ENCODE measurements at regions not wholly inside any gene's neighbourhood (a gene's known extent, or its start where the extent isn't known, plus 50 kb on each side); places are given as distances from the start of the nearest gene placed in this dataset.

DNA sequence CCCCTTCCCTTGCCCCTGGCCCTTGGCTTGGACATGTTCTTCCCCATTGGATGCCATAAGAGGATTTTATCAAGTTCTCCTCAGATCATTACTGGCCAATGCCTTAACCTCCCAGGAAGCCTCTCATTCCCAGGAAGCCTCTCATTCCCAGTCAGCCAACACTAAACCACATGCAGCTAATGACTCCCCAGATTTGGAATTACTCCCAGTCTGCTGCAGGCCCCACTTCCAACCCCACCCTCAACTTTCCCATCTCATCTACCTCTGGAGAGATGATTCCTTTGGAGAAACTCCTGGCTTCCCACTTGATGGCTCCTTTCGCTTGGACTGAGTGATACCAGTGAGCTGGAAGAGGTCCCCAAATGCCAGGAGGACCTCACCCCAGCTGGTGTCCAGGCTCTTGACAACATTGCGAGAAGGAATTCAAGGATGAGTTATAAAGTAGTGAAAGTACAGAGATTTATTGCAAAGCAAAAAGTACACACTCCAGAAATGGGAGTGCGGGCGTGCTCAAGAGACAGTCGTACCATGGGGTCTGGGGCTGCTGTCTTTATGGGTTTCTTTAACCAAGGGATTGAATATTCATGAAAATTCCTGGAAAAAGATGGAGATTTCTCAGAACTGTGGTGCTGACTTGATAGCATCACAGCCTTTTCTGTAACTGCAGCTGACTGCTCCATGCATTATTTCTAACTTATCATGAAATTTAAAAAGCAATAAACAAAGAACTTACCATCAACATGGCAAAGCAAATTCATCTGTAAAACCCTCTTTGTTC, 117.2 kb upstream of the ADCY1 start:
- no peak for DNase-seq

DNA sequence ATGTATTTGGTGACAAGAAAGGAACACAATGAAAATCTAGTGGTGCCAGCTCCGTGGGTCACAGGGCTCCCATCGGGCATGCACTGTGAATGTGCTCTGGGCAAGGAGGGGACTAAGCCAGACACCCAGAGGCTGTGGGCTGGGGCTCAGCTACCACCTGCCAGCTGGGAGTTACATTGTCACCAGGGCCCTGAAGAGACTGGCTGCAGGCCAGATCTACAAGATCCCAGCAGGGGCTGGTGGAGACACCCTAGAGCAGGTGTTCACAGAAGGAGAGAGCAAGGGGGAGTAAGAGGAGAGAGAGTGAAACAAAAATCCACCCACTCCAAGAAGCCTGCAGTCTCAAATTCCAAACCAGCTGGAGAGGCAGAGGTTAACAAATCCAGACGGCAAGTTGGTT, 116.6 kb upstream of the ADCY1 start:
- no peak for DNase-seq

DNA sequence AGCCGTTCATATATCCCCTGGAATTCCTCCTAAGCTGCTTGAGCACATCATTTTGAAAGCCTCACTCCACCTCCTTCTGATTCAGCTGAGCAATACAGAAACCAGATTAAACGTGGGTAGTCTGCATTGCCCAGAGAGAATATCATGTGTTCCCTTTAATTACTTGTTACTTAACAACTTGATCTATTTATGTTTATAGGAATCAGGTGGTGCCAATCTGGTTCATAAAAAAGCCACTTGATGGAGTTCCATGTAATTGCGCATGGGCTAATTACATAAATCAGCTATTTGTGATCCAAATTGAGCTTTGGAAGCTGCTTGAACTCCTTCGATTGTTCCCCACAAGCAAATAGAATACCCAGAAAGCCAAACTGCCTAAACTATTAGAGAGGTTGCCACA, 114.7 kb upstream of the ADCY1 start:
- DNase-seq: no peak

DNA sequence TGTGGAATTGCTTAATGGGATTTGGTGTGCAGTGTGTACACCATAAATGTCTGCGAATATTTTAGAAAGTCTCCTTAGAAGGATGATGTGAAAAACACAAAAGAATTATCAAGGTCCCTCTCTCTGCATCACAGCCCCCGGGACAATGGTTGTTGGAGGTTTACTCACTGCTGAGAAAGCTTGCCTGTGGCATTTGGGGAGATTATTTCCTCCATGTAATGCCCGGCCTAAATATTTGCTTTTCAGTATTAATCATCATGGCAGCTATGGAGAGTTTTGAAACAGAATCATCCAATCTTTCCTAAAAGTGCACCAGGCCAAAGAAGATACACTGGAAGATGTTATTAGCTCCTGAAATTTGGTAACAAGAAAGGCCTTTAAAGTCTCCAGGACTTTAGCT, 113.8 kb upstream of the ADCY1 start:
- no peak for DNase-seq

DNA sequence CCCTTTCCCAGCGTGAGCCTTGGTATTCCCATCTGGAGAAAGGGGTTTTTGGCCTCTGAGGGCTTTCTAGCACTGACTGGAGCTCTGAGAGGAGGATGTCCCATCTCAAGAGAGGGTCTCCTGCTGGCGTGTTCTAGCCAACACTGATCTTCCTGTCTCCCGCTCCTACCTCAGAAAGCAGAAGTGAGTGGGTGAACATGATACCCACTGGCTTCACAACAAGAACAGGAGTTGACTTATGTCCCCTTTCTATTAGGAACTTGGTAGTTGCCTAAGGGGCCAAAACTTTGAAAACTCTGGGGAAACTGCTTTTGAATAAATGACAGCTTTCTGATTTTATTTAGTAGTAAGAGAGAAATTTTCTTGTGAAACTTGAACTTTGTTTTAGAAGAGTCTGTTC, 113.1 kb upstream of the ADCY1 start:
- DNase-seq: peak; percentile 54

DNA sequence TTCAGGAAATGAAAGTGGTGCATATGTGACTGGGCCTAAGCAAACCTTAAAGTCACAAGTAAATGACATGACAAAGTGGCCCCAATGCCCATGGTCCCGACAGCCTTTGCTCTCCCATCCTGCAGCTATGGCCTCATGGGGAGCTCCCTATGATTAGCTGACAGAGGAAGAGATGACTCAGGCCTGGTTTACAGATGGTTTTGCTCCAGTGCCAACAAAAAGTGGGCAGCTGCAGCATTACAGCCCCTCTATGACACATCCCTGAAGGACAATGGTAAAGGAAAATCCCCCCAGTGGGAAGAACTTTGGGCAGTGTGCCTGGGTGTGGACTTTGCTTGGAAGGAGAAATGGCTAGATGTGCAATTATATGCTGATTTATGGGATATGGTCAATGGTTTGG, 105.1 kb upstream of the ADCY1 start:
- no peak for DNase-seq

DNA sequence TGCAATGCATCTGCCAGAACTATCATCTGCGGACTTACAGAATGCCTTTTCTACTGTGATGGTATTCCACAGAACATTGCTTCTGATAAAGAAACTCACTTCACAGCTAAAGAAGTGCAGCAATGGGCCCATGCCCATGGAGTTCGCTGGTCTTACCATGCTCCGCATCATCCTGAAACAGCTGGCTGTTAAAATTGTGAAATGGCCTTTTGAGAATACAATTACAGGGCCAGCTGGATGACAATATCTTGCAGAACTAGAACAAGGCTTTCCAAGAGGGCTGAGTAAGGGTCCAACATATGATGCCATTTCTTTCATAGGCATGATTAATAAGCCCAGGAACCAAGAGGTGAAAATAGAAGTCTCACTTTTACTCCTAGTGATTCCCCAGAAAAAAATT, 104.1 kb upstream of the ADCY1 start:
- DNase-seq: no peak

DNA sequence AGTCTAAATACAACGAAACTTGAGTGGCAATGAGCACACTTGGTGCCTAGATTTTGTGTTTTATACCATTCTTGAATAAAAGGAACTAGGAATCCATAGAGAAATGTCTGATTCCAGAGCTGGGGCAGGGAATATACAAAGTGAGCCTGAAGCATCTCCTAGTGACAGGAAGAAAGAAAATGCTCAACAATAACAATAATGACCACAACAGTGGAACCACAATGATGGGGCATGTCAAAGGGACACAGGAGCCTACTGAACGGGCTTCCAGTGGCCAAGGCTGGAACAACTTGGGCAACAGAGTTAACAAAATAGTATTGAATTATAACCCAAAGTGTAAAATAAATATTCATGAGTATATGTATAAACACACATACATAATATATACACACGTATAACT, 94.4 kb upstream of the ADCY1 start:
- no peak for DNase-seq

DNA sequence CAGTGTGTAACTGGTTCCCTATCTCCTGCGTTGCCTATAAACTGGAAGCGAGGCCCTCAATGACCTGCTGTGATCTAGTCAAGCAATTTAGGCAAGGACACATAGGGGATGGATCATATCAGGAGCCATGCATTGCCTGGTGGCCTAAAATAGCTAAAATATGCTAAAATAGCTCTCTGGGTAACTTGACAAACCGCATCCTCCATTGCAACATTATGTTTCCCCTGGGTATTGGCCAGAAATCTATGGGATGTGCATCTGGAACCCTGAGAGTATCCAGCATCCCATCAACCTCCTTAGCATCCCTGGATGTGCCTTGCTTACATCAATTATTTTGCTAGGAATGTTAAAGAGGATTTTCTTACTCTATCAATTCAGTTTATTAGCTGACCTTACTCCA, 91.7 kb upstream of the ADCY1 start:
- peak; percentile 50 for DNase-seq

DNA sequence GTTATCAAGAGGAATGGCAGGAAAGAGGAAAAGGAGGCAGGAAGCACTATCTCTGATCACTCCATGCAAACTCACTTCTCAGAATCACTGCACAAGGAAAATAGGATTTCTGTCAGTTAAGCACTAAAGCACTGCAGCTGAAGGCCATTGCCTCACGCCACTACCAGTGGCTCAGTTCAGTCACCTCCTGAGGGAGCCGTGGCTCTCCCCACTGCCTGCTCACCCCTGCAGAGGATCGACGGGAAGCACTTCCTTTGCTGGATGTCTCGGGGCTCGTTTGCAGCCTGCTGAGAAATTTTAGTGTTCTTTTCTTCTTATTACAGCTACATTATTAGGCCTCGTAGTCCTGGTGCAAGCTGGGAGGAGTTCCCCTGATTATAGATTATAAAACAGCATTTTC, 90.1 kb upstream of the ADCY1 start:
- no peak for DNase-seq

DNA sequence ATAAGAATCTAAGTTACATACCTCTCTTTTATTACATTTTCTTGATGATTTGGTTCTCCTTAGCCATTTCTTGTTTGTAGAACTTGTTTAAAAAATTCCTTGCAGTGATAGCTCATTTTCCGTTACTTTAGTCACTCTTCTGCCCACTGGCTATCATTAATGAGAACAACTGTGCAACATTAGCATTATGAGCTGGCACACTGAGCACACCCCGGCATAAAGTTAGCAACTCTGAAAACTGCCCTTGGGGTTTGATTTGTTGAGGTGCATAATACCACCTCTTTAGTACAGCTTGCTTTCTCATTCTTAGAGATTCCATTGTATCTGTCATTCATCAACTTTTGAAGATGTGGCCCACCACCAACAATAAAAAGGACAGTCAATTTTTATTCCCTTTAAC, 87.6 kb upstream of the ADCY1 start:
- no peak for DNase-seq

DNA sequence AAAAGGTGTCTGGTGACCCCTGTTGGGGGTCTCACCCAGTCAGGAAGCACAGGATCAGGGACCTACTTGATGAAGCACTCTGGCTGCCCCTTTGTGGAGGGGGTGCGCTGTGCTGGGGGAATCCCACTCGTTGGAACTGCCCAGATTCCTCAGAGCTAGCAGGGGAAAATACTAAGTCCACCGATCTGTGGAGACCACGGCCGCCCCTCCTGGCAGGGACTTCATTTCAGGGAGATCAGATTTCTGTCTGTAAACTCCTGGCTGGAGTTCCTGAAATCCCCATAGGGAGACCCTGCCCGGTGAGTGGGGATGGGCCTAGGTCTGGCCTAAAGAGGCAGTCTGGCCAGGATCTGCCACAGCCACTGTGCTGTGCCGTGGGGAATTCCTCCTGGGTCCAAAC, 79.3 kb upstream of the ADCY1 start:
- DNase-seq: no peak

DNA sequence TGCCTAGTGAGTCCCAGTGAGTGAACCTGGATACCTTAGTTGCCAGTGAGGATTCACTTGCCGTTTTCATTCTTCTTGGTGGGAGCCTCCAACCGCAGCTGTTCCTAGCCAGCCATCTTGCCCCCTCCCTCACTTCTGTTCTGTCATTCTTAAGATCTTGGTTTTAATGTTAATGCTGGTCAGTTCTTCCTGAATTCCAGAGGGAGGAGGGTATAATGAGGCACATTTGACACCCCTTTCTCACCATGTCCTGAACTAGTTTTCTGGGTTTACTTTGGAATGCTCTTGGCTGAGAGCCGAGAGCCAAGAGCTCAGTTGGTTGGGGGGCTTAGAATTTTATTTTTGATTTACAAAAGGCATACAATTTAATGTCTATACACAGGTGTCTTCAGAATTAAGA, 78.5 kb upstream of the ADCY1 start:
- no peak for DNase-seq

DNA sequence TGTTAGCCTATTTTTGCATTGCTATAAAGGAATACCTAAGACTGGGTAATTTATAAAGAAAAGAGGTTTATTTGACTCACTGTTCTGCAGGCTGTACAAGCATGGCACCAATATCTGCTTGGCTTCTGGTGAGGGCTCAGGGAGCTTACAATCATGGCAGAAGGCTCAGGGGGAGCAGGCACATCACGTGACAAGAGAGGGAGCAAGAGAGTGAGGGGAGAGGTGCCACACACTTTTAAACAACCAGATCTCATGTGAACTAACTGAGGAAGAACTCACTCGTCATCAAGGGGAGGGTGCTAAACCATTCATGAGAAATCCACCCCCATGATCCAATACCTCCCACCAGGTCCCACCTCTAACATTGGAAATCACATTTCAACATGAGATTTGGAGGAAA, 73.9 kb upstream of the ADCY1 start:
- DNase-seq: no peak

DNA sequence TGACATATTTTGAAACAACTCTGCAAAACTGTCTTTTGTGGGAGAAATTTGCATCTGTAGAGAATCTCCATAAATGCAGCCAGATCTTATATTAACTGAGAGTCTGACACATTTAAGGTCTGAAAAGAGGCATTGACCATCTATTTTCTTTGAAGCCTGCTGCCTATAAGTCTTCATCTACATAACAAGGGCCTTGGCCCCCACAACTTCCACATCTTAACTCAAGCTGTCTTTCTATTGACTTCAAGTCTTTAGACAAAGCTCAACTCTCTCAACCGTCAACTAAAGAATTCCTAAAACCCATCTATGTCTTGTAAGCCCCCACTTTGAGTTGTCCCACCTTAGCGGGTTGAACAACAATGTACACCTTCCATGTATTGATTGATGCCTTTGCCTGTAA, 72.4 kb upstream of the ADCY1 start:
- DNase-seq: no peak

DNA sequence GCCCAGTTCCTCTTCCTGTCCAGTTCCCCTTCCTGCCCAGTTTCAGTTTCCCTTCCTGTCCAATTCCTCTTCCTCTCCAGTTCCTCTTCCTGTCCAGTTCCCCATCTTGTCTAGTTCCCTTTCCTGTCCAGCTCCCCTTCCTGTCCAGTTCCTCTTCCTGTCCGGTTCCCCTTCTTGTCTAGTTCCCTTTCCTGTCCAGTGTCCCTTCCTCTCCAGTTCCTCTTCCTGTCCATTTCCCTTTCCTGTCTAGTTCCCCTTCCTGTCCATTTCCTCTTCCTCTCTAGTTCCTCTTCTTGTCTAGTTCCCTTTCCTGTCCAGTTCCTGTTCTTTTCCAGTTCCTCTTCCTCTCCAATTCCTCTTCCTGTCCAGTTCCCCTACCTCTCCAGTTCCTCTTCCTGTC, 68.1 kb upstream of the ADCY1 start:
- DNase-seq: peak; percentile 33

DNA sequence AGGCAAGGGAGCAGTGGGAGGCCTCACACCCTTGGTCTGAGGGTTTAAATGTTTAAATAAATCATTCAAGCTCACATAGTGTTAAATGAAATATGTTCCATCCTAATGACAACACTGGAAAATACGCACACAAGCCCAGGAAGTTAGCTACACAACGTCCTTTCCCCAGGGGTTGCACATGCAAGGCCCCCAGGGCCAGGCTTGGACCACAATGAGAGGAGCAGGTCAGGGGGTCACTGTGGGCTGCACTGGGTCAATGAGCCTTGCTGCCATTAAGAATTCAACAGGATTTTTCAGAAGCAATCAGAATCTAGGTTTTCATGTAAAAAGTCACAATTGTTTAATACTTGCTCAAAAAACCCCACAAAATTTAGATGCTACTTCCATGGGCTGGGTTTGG, 64.9 kb upstream of the ADCY1 start:
- no peak for DNase-seq

DNA sequence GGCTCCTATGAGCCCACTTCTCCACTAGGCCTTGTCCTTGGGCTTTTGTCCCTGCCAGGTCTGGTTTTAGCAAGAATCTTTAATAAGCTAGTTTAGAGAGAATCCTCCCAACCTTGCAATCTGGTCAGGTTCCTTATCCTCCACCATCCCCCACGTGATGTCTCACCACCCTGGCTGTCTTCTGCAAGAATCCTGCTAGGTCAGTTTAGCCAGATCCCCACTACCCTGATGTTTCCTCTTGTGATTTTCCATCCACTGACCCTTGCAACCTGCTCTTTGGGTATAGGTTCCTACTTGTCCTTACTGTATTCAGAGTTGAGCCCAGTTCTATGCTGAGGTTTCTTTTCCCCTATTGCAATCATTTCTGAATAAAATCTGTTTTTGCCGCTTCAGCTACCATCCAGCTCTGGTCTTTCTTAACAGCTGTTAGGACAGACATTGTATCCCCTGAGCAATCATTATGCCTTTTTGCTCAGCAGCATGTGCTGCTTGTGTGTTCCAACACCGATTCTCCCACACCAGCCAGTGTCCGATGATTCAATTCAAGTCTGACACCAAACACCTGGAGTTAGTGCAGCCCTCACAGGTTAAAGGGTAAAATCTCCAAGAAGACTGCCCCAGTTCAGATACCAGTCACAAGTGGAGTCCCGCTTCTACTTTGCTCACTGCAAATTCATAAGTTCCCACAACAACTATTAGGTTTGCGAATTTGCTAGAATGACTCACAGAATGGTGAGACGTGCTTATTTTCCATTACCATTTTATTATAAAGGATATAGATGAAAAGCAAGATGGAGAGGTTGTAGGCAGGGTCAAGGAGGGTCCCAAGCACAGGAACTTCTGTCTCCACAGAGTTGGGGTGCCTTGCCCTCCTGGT, 62.2 kb upstream of the ADCY1 start:
- DNase-seq: no peak

DNA sequence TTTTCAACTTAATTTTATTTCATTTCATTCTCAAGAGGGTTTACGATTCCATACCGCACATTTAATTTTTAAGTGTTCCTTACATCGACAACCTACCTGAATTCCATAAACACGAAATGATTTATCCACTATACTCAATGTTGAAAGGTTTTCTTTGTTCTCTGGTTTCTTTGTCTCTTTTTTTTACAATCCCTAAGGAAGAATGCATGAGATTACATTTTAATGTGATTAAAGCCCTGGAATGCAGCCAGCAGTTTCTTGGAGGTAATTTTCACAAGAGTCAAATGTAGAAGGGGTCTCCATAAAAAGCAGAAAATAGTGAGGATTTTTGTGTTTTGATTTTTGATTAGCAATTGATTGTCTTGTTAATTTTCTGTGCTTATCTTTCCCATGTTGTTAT, 59.2 kb upstream of the ADCY1 start:
- DNase-seq: no peak

DNA sequence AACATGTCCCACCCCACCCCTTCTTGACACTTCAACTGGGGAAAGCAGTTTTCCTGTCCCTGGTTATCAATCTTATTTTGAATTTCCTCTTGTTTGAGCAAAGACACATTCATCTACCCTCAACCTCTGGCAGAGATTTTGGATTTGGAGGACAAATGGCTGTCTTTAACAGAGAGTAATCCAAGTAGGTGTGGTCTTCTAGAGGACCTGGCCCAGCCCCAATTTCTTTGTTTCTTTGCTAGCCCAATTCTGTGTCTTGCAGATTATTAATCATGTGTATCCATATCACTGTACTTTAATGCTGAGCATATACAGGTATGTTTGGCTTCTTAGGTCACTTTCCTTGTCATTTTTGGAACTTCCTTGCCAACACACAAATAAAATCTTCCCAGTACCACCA, 58.8 kb upstream of the ADCY1 start:
- DNase-seq: no peak
